Midbrain (tissue), 1 donor: ENCODE measurements at regions not wholly inside any gene's neighbourhood (a gene's known extent, or its start where the extent isn't known, plus 50 kb on each side); places are given as distances from the start of the nearest gene placed in this dataset.

Source experiments
- DNase-seq: peaks from one replicate; lab custom pipeline; 2025; lab: John Stamatoyannopoulos, UW

DNA sequence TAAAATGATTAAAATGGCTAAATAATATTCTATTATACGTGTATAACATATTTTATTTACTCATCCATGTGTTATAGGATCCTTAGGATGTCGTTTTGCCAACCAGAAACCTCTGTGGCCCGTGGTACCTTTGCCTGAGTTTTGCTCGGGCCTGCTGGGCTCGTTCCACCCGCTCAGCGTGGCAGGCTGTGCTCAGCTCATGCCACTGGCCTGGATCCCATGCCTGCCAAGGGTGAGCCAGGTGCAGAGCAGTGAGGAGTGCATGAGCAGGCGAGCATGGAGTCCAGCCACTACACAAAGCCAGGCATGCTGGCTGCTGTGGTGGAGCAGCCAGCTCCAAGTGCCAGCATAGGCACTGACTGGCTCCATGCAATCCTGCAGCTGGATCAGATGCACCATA, 417.2 kb downstream of the TTLL7 start:
- DNase-seq: no peak

DNA sequence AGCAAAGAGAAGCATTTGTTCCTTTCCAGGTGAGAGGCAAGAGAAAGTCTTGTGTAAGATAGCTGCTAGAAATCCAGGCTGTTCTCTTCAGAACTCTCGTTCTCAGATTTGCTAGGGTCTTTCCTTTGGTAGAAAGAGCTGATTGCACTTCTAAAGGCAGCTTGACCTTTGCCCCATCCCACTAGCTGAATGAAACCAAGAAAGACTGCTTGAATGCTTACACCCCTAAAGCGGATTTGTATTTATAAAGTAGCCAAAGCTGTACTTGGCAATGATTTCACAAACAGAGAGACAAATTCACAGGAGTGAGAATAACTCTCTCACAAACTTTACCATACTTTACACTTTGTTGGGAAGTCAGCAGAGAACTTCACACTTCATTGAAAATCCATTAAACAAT, 424.1 kb downstream of the TTLL7 start:
- DNase-seq: no peak

DNA sequence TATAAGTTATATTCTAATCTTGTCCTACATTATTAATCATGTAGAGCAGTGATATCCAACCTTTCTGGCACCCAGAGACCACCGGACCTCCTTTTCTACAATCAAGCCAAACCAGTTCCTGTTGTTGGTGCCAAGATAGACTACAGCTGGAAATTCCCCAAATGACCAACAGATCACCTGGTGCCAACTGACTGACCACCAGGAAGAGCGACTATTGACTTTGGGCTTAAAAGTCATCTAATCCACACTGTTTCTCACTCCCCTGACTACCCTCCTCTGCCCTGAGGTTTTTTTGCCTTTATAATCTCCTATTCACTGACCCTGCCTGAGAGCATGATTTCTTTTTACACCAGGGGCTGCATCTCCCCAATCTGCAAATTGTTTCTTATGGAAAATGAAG, 425.2 kb downstream of the TTLL7 start:
- no peak for DNase-seq

GRCh38 chr1:83571536-83571935, 427.4 kb downstream of the TTLL7 start:
- DNase-seq: no peak

DNA sequence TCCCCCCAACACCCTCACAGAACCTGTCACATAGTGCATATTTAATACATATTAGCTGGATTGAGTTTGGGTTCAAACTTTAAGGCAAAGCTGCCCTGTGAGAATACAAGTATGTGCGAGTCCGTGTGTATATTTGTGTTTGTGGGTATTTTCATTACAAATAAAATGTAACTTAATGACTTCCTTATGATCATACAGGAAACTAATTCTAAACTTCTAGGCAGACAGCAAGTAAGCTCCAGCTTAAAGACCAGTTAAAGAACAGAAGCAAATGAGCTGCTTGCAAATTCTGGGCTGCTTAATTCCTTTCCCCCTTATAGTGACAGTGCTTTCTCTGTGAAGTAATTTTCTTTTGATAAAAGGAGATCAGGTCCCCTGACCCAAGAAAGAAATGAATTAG, 437.6 kb downstream of the TTLL7 start:
- no peak for DNase-seq

GRCh38 chr1:83559129-83559840, 439.6 kb downstream of the TTLL7 start:
- DNase-seq: no peak

- DNase-seq: no peak
These were observed 443.1 kb downstream of the TTLL7 start for GRCh38 chr1:83555871-83556270.

- DNase-seq: no peak
These were observed 444.8 kb downstream of the TTLL7 start for GRCh38 chr1:83554174-83554573.

GRCh38 chr1:83552820-83553219, 446.1 kb downstream of the TTLL7 start:
- no peak for DNase-seq

GRCh38 chr1:83548311-83548710, 450.6 kb downstream of the TTLL7 start:
- DNase-seq: no peak

DNA sequence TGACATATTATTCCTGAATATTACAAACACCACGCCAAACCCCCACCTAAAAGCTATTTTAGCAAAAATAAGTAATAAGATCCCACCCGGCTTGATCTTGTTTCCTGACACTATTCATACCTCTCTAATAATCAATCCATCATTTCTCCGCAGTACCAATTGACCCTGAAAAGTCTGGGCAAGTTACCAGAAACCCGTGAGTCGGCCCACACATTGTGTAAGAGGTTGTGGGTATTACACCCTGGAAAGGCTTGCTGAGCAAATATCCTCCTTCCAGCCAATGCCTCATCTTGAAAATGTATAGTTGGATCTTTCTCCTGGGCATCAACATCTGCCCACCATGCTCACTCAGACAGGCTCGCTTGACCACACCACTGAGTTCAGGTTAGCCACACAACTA, 451.0 kb downstream of the TTLL7 start:
- DNase-seq: no peak

DNA sequence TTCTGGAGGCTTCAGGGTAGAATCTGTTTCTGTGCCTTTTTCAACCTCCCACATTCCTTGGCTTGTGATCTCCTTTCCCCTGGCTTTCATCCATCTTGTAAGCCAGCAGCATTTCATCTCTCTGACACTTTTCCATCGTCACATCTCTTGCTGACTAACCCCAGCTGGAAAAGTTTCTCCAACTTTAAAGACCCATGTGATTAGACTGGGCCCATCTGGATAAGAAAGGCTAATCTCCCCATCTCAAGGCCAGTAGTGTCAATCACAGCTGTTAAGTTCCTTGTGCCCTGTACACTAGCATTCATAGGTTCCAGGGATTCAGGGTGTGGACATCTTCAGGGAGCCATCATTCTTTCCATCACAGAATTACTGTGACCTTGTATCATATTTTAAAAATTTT, 452.1 kb downstream of the TTLL7 start:
- no peak for DNase-seq

- no peak for DNase-seq
These were observed 453.7 kb downstream of the TTLL7 start for GRCh38 chr1:83545066-83545862.

DNA sequence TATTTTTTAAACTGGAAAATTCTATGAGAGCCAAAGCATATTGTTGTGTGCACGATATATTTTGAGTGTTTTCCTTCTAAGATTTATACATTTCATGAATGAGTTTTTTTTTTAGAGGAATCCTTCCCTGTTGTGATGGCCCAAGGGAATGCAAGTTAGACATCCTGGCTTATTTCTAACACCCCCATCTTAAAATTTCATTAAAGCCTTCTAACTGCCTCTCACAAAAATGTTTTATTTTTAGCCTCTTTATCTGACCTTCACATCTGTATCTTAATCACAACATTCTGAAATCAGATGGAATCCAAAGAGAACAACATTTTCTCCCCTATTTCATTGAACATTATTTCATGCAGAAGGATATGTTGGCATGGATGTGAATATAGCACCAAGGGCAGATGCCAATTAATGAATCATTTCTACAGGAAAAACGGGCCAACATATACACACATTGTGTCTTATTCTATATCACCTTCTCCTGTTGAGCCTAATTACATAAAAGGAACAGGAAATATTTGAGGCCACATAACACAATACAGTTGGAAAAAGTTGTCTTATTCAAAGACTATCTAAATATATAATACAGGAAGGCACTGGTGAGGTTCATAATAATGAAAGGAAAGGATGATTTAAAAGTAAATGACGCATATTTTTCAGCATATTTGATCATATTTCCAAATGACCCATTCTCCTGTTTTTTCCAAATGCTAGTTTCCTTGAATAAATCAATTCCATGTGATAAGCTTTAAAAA, 455.5 kb downstream of the TTLL7 start:
- no peak for DNase-seq

DNA sequence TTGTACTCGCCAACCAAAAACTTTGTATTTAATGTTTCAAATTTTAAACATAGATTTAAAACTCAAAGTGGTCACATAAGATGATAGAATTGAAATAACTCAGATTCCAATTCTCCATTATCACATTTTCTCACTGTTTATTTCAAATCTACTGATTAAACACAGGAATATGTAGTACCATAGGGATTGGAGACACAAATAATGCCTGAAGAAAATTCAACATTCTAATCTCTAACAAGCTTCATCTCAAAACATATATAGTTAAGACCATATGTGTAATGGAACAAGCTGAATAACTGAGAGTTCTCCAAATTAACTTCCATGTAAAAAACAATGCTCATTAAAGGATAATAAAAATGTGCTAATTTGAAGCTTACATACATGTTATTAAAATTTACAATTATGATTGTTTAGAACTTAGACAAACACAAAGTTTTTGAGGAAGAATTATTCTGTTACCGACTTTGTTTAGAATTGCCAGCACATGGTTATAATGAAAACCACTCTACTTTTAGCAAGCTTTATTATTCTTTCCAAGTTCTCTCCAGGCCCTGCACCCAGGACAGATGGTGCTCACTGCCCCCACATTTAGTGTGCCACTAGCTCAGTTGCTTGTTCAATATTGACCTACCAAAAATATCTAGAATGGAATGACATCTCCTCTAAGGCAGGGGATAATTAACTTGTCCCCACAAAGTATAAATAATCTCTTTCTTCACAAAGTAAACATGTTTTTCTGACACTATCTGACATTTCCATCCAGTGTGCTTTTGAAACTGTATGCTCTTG, 467.2 kb downstream of the TTLL7 start:
- DNase-seq: no peak

DNA sequence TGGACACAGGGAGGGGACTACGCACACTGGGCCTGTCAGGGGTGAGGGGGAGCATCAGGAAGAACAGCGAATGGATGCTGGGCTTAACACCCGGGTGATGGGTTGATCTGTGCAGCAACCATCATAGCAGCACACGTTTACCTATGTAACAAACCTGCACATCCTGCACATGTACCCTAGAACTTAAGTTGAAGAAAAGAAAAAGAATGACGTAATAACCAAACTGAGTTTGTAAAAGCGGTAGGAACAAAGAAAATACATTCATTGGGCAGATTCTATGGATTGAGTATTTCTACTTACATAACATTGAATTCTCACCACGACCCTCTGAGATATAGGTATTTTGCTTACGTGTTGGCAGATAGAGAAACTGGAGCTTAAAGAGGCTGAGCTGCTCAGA, 468.4 kb downstream of the TTLL7 start:
- no peak for DNase-seq

DNA sequence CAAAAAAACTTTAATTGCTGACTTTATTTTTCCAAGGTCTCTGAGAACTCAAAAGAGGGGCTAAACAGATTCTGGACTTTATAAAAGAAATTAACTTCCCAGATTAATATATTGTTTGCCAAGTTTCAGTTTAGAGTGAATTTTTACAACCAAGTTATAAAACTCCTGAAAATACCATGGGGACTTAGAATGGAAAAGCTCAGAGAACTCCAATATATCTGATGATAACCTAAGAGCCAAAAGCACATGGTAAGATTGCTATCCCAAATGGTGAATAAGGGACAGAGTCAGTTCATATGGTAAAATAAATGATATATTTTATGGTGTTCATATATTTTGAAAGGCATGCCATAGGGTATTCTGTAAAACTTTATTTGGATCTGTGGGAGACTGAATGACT, 470.9 kb downstream of the TTLL7 start:
- no peak for DNase-seq

DNA sequence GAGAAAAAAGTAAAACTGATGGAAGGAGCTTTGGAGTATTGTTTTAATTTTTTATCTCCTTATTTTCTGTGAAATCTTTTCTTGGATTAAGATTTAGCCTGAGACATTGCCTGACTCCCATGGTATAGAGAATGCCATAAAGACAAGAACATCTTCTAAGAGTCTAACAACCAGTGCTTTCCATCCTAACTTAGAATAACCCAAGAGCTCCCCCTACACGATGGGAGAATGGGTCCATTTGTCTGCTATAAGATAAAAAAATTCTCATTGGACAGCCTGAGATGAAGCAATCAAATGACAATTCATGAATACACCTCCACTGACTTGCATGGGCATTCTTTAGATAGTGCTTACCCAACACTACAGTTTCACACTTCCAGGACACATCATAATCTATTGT, 478.1 kb downstream of the TTLL7 start:
- no peak for DNase-seq

DNA sequence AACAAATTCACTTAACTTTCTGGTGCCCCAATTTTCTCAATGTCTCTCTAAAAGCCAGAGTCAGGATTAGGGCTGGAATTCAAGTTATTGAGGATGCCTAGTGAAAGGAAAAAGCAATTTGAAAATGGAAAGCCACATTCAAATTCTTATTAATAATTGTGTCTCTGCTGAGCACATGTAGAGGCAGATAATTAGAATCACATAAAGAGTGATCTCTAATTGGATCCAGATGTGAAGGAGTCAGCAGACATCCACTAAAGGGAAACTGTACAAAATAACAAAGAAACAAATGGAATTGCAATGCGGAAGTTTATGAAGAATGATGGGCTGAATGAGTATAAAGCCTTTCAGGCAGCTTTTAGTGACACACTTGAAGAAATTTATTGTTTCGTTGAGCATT, 482.6 kb downstream of the TTLL7 start:
- no peak for DNase-seq

- no peak for DNase-seq
These were observed 483.3 kb downstream of the TTLL7 start for GRCh38 chr1:83515578-83516154.

GRCh38 chr1:83512373-83513193, 486.3 kb downstream of the TTLL7 start:
- no peak for DNase-seq
